Right forelimb (tissue), 1 donor: ENCODE measurements at regions not wholly inside any gene's neighbourhood (a gene's known extent, or its start where the extent isn't known, plus 50 kb on each side); places are given as distances from the start of the nearest gene placed in this dataset.

Experiments used
- DNase-seq: peaks from one replicate; pipeline ENCODE4 v3.0.0-alpha.2; 2018

GRCh38 chr12:102573237-102573636 lies 92.9 kb upstream of the IGF1 start:
- DNase-seq = no peak

DNA sequence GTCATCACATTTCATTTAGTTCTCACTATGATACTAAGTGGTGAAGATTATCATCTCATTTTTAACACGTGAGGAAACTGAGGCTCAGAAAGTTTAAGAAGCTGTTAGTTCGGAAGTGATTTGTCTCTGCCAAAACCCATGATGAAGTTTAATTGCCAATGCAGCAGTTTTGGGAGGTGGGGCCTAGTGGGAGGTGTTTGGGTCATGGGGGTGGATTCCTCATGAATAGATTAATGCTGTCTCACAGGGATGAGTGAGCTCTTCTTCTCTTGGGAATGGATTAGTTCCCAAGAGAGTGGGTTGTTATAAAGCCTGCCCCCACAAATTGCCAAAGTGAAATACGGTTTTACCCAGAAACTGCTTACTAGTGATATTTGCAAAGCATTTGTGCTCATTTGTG lies 91.5 kb upstream of the IGF1 start:
- DNase-seq = no peak

- DNase-seq = no peak
Measured at GRCh38 chr12:102570256-102570655, 89.9 kb upstream of the IGF1 start.

DNA sequence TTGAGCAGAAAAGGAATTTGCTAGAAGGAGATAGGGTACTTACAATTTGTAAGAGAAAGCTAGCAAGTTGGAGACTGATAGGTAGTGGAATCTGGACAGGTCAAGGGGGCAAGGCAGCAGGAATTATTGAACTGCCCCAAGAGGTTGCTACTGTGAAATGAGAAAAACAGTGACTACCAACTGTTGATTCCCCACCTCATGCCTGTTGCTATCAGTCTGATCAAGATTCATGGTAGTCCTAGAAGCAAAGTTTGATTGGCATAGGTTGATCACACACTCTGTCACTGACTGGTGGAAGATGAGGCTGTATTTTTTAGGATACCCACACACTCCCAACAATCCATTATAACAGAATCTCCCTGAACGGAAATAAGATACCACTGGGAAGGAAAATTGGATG lies 89.4 kb upstream of the IGF1 start:
- DNase-seq = no peak

GRCh38 chr12:102568276-102568675 lies 87.9 kb upstream of the IGF1 start:
- DNase-seq = no peak

DNA sequence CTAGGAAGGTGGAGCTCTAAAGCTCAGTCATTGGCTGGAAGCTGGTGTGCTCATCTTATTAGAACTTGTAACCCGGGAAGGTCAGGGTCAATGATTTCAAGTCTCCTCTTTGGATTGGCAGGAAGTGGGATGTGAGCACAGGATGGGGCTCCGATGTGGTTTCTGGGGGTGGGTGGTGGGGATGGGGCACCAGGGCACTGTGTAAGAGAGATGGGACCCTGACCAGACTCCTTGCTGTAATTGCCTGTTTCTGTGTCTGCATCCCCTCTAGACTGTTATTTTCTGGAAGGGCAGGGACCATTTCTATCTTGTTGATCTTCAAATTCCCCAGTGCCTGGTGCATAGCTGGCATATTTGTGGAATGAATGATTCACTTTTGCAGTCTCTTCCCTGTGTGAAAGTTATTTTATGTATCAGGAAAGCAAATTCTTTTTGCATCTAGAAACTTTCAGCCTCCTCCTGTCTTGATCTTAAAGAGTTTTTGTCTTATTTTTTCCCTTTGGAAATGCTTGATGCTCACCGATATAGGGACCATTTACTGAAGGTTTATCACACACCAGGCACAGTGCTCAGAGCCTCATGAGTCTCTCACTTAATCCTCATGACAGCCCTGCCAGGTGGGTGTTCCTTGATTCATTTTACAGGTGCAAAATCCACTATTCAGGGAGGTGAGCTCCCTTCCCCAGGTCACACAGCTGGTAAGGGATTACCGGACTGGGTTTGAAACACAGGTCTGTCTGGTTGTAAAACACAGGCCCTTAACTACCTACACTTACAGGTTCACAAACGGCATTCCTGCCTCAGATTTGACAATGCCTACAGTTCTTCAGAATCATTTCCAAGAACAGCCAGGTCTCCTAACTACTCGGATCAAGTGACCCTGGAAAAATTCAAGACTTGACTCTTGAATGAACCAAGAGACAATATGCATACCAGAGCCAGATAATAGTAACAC lies 86.9 kb upstream of the IGF1 start:
- no peak for DNase-seq

DNA sequence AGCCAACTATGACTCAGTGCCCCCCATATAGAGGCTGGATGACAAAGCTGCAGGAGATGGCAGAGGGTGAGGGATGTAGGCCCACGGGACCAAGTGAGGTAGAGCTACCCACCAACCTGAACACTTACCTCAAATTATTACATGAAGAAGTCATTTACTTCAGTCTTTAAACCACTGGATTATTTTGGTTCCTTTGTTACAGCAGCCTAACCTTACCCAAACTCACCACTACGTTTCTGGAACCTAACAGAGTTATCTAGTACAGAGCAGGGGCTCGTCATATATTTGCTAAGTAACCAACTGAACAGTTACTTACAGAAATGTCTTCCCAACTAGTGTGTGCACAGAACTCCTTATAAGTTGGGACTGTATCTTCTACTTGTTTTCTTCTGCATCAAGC lies 85.2 kb upstream of the IGF1 start:
- no peak for DNase-seq

DNA sequence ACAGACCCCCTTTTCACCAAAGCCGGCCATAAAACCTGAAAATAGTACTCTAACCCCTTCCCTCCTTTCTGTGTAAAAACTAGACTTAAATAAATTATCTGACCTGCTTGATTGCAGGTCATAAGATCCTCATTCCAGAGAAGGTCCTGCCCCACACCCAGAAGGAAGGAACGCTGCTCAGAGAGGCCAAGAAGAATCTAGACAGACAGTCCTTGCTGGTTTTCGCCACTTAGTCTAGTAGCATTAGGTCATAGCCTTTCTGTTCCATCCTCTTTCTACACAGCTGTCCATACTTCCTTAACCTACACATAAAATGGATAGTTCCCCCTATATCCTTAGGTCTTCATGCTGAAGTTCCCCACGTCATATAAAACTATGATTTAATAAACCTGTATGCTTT lies 83.7 kb upstream of the IGF1 start:
- DNase-seq = no peak

GRCh38 chr12:102562836-102563425 lies 82.6 kb upstream of the IGF1 start:
- DNase-seq = no peak

DNA sequence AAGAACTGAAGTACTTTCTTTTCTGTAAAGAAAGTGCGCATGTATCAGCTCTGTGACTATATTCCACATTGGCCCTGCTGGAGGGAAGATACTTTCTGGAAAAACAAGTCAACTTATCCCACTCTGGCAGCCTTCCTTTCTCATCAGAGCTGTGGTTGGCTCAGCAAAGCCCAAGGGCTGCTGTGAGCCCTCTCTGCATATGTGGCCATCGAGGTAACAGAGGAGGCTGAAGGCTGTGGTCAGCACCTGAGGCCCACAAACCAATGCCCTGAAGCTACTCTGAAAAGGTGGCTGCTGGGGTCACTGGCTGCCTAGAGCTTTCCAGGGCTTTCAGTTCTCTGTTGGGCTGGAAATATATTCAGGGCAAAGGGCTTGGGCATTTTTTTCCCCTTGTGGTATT lies 70.8 kb upstream of the IGF1 start:
- DNase-seq = no peak

DNA sequence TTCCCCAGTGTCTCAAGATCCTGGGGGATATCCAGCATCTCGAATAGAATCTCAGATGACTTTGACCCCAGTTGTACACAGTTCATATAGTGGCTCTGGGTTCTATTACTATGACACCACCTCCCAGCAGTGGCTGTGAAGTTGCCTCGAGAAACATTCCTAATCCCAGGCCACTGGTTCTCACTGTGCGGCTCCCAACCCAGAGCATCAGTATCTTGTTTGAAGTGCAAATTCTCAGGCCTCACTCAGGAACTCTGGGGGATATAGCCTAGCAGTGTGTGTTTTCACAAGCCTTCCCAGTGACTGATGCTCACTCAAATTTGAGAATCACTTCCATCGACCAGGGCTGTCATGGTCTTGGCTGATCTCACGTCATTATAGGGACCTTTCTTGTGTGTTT lies 69.3 kb upstream of the IGF1 start:
- no peak for DNase-seq

- no peak for DNase-seq
Measured at GRCh38 chr12:102548543-102548942, 68.2 kb upstream of the IGF1 start.

DNA sequence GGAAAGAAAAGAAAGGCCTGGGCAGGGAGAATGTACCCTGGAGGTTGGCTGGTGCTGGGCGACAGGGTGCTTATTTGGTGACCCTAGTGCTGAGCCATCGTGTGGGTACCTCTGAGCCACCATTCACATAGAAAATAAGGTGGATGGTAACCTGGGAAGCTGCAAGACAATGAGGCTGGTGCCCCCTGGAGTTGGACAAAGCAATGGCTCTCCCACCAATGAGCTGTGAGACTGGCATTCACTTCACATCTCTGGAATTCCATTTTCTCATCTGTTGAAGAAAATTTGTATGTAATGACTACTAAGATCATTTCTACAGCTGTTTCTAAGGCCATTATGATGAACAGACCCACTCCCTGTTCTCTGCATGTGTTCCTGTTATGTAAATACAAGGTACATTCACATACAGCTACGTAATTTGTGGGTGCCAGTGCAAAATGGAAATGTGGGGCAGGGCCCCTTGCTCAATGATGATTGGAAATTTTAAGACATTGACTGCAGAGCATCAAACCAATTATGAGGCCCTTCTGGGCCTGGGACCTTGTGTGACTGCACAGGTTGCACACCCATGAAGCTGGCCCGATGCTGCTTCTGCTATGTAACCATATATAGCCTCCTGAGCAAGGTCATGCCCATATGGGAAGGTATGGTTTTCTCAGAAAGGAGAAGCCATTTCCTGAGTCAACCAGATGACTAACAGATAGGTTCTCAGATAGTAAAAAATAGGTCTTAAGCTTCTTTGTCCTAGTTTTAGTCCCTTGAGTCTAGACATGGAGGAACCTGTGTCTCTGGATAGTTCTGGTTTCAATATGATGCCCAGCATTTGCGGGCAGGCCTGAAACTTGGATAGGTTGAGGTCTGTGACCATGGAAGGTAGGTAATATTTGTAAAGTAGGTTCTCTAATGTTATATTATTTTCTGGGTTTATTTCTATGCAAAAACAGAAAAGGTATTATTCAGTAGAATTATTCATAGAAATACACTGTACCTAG lies 63.4 kb upstream of the IGF1 start:
- DNase-seq = no peak

GRCh38 chr12:102542816-102543440 lies 62.6 kb upstream of the IGF1 start:
- no peak for DNase-seq

- DNase-seq = no peak
Measured at GRCh38 chr12:102540815-102541385, 60.5 kb upstream of the IGF1 start.

DNA sequence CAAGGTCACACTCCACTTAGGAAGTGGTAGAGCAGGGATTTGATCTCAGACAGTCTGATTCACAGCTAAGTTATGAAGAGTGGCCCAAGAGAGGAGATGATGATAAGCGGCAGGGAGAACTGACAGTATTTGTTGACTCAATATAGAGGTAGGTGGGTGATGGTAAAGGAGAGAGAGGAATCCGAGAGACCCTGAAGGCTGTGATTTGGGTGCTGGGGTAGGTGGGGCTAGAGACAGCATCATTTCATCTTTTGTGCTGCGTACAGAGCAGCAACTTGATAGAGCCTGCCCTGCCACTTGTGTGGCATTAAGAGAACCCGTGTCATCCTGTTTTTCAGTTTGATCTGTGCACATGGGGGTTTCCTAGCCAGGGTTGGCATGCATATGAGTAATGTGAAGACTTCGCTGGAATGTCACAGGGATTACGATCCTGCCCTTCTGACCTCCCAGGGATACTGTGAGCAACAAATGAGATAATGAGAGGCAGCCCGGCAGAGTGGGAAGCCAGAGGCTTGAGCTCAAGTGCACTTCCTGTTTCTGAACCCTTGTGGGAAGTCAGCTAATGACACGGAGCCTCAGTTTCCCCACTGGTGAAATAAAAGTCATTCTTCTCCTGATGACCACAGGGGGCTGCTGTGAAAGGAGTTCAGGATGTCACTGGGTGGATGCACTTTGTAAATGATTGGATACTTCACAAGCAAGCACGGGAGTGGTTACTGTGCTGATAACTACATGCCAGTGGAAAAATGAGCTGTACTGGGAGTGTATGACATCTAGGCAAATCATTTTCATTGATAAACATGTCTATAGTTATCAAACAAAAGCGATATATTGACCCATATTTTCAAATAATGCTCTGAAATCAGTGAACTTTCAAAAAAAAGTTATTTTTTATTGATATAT lies 59.5 kb upstream of the IGF1 start:
- no peak for DNase-seq

DNA sequence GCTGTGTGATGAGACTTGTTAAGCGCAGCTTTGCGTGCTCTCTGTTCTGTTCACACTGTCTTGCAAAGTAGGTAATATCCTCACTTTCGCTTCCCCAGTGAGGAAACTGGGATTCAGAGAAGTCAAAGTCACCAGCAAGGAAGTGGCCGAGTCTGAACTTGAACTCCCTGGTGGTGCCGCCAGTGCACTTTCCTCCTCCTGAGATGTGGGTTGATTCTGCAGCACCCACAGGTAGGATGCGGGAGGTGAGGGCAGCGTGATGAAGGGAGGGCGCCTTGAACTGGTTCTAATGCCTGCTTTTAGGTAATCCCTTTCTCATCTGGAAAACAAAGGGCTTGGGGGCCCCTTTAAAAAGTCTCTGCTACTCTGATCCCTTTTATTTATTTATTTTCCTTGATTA lies 54.9 kb upstream of the IGF1 start:
- no peak for DNase-seq

DNA sequence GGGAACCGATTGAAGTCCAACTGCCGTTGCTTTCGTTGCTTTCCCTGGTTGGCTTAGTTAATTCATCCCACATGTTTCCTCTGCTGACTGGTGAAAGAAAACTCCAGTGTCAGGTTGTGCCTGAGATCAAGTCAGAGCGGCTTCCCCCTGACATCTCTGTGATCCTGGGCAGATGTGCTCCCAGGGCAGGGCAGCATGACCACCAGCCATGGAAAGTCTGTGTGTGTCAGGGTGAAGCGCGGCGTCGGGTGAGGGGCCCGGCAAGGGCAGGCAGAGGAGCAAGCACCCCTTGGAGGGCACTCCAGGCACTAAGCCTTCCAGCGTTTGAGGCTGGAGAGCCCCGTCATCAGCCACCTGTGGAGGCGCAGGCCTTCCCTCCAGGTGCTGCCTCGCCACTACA lies 54.5 kb upstream of the IGF1 start:
- no peak for DNase-seq

DNA sequence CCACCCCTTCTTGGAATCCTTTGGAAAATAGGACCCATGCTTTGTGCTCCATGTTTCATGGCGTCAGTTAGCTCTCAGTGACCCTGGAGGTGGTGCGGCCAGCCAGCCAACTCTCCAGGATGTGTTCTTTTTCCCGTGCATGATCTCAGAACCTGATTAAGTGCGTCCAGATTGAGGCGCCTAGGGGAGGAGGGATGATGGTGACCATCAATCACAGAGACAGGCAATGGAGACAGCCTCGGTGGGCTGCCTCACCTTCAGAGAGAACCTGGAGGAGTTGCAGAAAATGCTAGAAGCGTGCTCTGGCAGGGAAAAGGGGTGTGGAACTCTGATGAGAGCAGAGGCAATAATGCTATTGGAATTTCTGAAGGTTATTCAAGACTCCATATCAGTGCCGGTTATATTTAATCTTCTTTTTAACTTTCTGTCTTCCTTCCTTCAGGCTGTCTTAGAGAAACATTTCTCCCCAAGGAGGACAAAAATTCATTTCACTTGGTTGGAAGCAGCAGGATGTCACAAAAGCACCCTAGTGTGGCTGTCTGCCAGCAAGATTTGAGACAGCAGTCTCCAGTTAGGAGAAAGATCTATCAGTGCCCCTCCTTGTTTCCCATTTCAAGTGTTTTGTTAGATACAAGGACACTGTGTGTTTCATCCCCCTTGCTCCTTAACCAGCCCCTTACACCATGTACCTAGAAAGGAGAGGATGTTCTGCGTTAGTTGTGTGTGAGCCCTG lies 53.3 kb upstream of the IGF1 start:
- no peak for DNase-seq
